ENCODE measurements at regions not wholly inside any gene's neighbourhood (a gene's known extent, or its start where the extent isn't known, plus 50 kb on each side); places are given as distances from the start of the nearest gene placed in this dataset.
"Not testable (repeated sequence)": the region's sequence is repeated elsewhere in the genome, so short reads cannot be mapped to it uniquely, and the experiment has no call there.

DNA sequence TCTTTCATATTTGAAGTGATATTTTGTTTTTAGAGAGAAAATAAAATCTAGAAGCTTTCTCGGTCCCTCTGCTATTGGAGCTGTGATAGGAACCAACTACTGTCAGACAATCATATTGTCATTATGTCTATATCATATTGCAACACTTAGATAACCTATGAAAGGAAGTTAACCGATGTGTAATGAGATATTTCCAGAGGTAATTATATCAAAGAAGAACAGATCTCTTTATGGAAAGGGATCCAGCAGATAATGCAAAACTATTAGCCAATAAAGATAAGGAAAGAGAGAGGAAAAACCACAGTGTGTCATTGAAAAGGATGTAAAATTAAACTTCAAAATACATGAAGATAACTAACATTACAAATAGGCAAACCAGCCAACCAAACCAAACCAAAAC is 529.1 kb upstream of the CCDC54 start:
- H3K27ac ChIP-seq, result no peak overlapping the region
- no peaks in the 10 kb centered on the region for H3K9me3 ChIP-seq
- no peak for DNase-seq
- H3K27me3 ChIP-seq, result no peaks in the 10 kb centered on the region
- TF ChIP-seq POLR2A (IDR thresholded peaks at IDR 0.05), result no peak
- TF ChIP-seq, protein P1, sequence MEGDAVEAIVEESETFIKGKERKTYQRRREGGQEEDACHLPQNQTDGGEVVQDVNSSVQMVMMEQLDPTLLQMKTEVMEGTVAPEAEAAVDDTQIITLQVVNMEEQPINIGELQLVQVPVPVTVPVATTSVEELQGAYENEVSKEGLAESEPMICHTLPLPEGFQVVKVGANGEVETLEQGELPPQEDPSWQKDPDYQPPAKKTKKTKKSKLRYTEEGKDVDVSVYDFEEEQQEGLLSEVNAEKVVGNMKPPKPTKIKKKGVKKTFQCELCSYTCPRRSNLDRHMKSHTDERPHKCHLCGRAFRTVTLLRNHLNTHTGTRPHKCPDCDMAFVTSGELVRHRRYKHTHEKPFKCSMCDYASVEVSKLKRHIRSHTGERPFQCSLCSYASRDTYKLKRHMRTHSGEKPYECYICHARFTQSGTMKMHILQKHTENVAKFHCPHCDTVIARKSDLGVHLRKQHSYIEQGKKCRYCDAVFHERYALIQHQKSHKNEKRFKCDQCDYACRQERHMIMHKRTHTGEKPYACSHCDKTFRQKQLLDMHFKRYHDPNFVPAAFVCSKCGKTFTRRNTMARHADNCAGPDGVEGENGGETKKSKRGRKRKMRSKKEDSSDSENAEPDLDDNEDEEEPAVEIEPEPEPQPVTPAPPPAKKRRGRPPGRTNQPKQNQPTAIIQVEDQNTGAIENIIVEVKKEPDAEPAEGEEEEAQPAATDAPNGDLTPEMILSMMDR (IDR thresholded peaks at IDR 0.05), result no peak
- no peaks in the 10 kb centered on the region for H3K4me1 ChIP-seq
- H3K4me3 ChIP-seq, result no peak overlapping the region
- H3K36me3 ChIP-seq, result no peaks in the 10 kb centered on the region

DNA sequence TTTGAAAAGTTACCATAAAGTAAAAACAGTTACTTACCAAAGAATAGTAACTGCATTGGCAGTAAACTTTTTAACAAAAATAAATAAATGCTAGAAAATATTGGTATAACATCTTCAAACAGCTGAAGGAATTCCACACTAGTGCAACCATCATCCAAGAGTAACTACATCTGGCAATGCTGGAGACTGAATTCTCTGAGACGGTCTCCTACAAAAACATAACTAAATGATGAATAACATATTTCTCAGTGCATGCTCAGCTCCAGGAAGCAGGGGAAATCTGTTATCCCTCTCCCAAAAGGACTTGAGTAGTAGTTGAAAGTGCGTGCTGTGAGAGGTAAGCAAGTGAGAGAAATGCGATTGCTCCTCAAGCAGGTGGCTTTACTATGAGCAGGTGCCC is 526.8 kb upstream of the CCDC54 start:
- Histone ChIP-seq H3K27me3 (no peaks in the 10 kb centered on the region), H3K27ac (no peak overlapping the region), H3K4me3 (no peak overlapping the region), H3K36me3 (no peaks in the 10 kb centered on the region), H3K4me1 (no peaks in the 10 kb centered on the region), H3K9me3 (no peaks in the 10 kb centered on the region)
- TF ChIP-seq, protein P1 (IDR thresholded peaks at IDR 0.05), result no peak
- TF ChIP-seq POLR2A (IDR thresholded peaks at IDR 0.05), result no peak
- DNase-seq, result no peak

DNA sequence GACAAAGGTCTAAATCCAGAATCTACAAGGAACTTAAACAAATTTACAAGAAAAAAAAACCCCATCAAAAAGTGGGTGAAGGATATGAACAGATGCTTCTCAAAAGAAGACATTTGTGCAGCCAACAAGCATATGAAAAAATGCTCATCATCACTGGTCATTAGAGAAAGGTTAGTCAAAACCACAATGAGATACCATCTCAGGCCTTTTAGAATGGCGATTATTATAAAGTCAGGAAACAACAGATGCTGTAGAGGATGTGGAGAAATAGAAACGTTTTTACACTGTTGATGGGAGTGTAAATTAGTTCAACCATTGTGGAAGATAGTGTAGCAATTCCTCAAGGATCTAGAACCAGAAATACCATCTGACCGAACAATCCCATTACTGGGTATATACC is 518.9 kb upstream of the CCDC54 start:
- H3K36me3 ChIP-seq, H3K27me3 ChIP-seq, H3K4me3 ChIP-seq, H3K27ac ChIP-seq, H3K4me1 ChIP-seq, H3K9me3 ChIP-seq, DNase-seq: not testable (repeated sequence)

DNA sequence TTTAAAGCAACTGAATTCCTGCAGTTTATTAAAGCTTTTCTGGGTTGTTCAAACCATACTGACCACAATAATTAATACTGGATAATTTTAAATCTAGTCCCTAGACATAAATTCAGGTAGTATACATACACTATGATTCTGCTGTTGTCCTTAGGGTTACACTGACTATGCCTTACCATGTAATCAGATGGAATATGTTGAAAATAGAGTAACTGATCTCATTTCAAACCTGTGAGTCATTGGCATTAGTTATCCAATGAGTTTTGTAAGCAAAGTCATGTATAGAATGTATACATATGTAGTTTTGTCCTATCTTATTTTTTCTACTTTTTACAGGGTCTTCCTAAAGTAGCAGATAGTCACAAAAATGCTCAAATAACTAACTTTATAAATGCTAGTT is 517.1 kb upstream of the CCDC54 start:
- Histone ChIP-seq H3K4me1 (no peaks in the 10 kb centered on the region), H3K36me3 (no peaks in the 10 kb centered on the region), H3K9me3 (no peaks in the 10 kb centered on the region), H3K4me3 (no peak overlapping the region), H3K27ac (no peak overlapping the region), H3K27me3 (no peaks in the 10 kb centered on the region)
- DNase-seq, result no peak
- TF ChIP-seq, protein P1 (IDR thresholded peaks at IDR 0.05), result no peak

DNA sequence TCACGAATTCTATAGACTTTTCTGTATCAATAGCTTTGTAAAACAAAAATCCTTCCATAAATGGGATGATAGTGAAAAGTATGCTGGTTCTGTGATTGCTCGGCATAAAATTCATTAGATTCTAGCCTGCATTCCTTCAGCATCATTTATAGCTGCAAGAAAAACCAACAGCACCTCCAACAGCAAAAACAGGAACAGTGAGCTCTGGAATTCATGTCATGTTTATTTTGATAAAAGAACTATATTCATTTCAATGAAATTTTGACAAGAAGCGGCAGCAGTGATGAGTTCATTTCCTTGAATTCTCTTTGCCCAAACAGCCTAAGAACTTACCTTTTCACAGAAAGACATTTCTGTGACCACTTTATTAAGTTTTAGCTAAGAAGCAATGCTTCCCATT is 515.2 kb upstream of the CCDC54 start:
- TF ChIP-seq, protein P1 (IDR thresholded peaks at IDR 0.05), result no peak
- TF ChIP-seq POLR2A (IDR thresholded peaks at IDR 0.05), result no peak
- no peak overlapping the region for H3K4me3 ChIP-seq
- DNase-seq, result no peak
- no peaks in the 10 kb centered on the region for H3K4me1 ChIP-seq
- H3K36me3 ChIP-seq, result no peaks in the 10 kb centered on the region
- H3K9me3 ChIP-seq, result no peaks in the 10 kb centered on the region
- H3K27ac ChIP-seq, result no peak overlapping the region
- H3K27me3 ChIP-seq, result no peaks in the 10 kb centered on the region

DNA sequence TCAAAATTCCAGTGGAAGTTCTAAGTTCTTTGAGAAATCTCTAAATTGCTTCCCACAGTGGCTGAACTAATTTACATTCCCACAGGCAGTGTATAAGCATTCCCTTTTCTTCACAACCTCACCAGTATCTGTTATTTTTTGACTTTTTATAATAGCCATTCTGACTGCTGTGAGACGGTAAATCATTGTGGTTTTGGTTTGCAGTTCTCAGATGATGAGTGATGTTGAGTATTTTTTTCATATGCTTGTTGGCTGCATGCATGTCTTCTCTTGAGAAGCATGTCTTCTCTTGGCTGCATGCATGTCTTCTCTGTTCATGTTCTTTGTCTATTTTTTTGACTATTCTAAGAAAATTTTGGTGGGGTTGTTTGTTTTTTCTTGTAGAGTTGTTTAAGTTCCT is 499.6 kb upstream of the CCDC54 start:
- H3K36me3 ChIP-seq, result no peaks in the 10 kb centered on the region
- no peaks in the 10 kb centered on the region for H3K27me3 ChIP-seq
- TF ChIP-seq POLR2A (IDR thresholded peaks at IDR 0.05), result no peak
- TF ChIP-seq, protein P1 (IDR thresholded peaks at IDR 0.05), result no peak
- H3K9me3 ChIP-seq, result no peaks in the 10 kb centered on the region
- H3K4me3 ChIP-seq, result no peak overlapping the region
- H3K4me1 ChIP-seq, result no peaks in the 10 kb centered on the region
- no peak for DNase-seq
- H3K27ac ChIP-seq, result no peak overlapping the region

Measured in Peyer's patch (tissue), 4 donors.